ENCODE measurements at regions not wholly inside any gene's neighbourhood (a gene's known extent, or its start where the extent isn't known, plus 50 kb on each side); places are given as distances from the start of the nearest gene placed in this dataset.

GRCh38 chr13:111472083-111472482 lies 151.6 kb downstream of the TEX29 start:
- TF ChIP-seq CTCF (IDR thresholded peaks at IDR 0.05) (no peak), POLR2A (IDR thresholded peaks at IDR 0.05) (no peak)
